ENCODE measurements at regions not wholly inside any gene's neighbourhood (a gene's known extent, or its start where the extent isn't known, plus 50 kb on each side); places are given as distances from the start of the nearest gene placed in this dataset.

- H3K9ac ChIP-seq (ENCODE audit: low read length) = no peak overlapping the region
- H3K27ac ChIP-seq (ENCODE audit: low read depth, low read length) = no peak overlapping the region
- no peaks in the 10 kb centered on the region for H3K36me3 ChIP-seq (ENCODE audit: low read length)
- no peak overlapping the region for H3K4me3 ChIP-seq (ENCODE audit: insufficient read depth, low read length, poor library complexity, severe bottlenecking)
- no peaks in the 10 kb centered on the region for H3K9me3 ChIP-seq (ENCODE audit: insufficient read depth, low read length)
- no peaks in the 10 kb centered on the region for H3K9me2 ChIP-seq (replicated peaks; ENCODE audit: insufficient read depth, low read length)
- no peaks in the 10 kb centered on the region for H4K20me1 ChIP-seq (ENCODE audit: low read depth, low read length)
- TF ChIP-seq CTCF (IDR thresholded peaks at IDR 0.05; ENCODE audit: insufficient read depth, low read length, poor library complexity, severe bottlenecking) = no peak
- no peak for TF ChIP-seq EZH2phosphoT487 (conservative IDR thresholded peaks at IDR 0.05; ENCODE audit: low read length)
- no peaks in the 10 kb centered on the region for H3K79me2 ChIP-seq (ENCODE audit: insufficient read depth, low read length)
- no peak overlapping the region for H2AFZ ChIP-seq (ENCODE audit: low read depth, low read length, severe bottlenecking)
- H3F3A ChIP-seq (ENCODE audit: insufficient read depth) = no peaks in the 10 kb centered on the region
- H3K4me2 ChIP-seq (ENCODE audit: low read depth, low read length, poor library complexity, severe bottlenecking) = no peak overlapping the region
- H3K27me3 ChIP-seq (ENCODE audit: low read length) = no peaks in the 10 kb centered on the region
Observed at GRCh38 chr2:137900421-137901141, 63.7 kb upstream of the HNMT start.

GRCh38 chr2:137910641-137911040, 53.6 kb upstream of the HNMT start:
- no peak overlapping the region for H3K4me2 ChIP-seq (ENCODE audit: low read depth, low read length, poor library complexity, severe bottlenecking)
- no peaks in the 10 kb centered on the region for H3K9me3 ChIP-seq (ENCODE audit: insufficient read depth, low read length)

GRCh38 chr2:137912371-137912770, 51.9 kb upstream of the HNMT start:
- H3K79me2 ChIP-seq (ENCODE audit: insufficient read depth, low read length) = no peaks in the 10 kb centered on the region
- H3K4me3 ChIP-seq (ENCODE audit: insufficient read depth, low read length, poor library complexity, severe bottlenecking) = no peak overlapping the region
- no peak for TF ChIP-seq EZH2phosphoT487 (conservative IDR thresholded peaks at IDR 0.05; ENCODE audit: low read length)
- no peak for TF ChIP-seq CTCF (IDR thresholded peaks at IDR 0.05; ENCODE audit: insufficient read depth, low read length, poor library complexity, severe bottlenecking)
- no peaks in the 10 kb centered on the region for H3F3A ChIP-seq (ENCODE audit: insufficient read depth)
- no peaks in the 10 kb centered on the region for H4K20me1 ChIP-seq (ENCODE audit: low read depth, low read length)
- H2AFZ ChIP-seq (ENCODE audit: low read depth, low read length, severe bottlenecking) = no peak overlapping the region
- no peaks in the 10 kb centered on the region for H3K9me3 ChIP-seq (ENCODE audit: insufficient read depth, low read length)
- H3K9ac ChIP-seq (ENCODE audit: low read length) = no peak overlapping the region
- H3K9me2 ChIP-seq (replicated peaks; ENCODE audit: insufficient read depth, low read length) = no peaks in the 10 kb centered on the region
- H3K27ac ChIP-seq (ENCODE audit: low read depth, low read length) = no peak overlapping the region
- H3K36me3 ChIP-seq (ENCODE audit: low read length) = no peaks in the 10 kb centered on the region
- H3K27me3 ChIP-seq (ENCODE audit: low read length) = no peaks in the 10 kb centered on the region
- H3K4me2 ChIP-seq (ENCODE audit: low read depth, low read length, poor library complexity, severe bottlenecking) = no peak overlapping the region

More at GRCh38 chr2:137910641-137911040, 53.6 kb upstream of the HNMT start:
- Histone ChIP-seq H3F3A (ENCODE audit: insufficient read depth) (no peaks in the 10 kb centered on the region), H3K27me3 (ENCODE audit: low read length) (no peaks in the 10 kb centered on the region), H2AFZ (ENCODE audit: low read depth, low read length, severe bottlenecking) (no peak overlapping the region), H3K79me2 (ENCODE audit: insufficient read depth, low read length) (no peaks in the 10 kb centered on the region), H3K4me3 (ENCODE audit: insufficient read depth, low read length, poor library complexity, severe bottlenecking) (no peak overlapping the region), H3K9ac (ENCODE audit: low read length) (no peak overlapping the region), H3K9me2 (replicated peaks; ENCODE audit: insufficient read depth, low read length) (no peaks in the 10 kb centered on the region), H3K36me3 (ENCODE audit: low read length) (no peaks in the 10 kb centered on the region), H4K20me1 (ENCODE audit: low read depth, low read length) (no peaks in the 10 kb centered on the region), H3K27ac (ENCODE audit: low read depth, low read length) (no peak overlapping the region)
- TF ChIP-seq EZH2phosphoT487 (conservative IDR thresholded peaks at IDR 0.05; ENCODE audit: low read length) = no peak
- TF ChIP-seq CTCF (IDR thresholded peaks at IDR 0.05; ENCODE audit: insufficient read depth, low read length, poor library complexity, severe bottlenecking) = peak; percentile 29
